DND-41 (cell line): ENCODE measurements at regions not wholly inside any gene's neighbourhood (a gene's known extent, or its start where the extent isn't known, plus 50 kb on each side); places are given as distances from the start of the nearest gene placed in this dataset.

ENCODE experiments used
- EZH2 ChIP-seq: IDR thresholded peaks from 3 replicates; pipeline ENCODE4 v1.6.1; 2012; ENCODE audit warnings: borderline replicate concordance, low read depth, mild to moderate bottlenecking, moderate library complexity, low read length, inconsistent platforms; ENCODE audit not compliant: severe bottlenecking
- TF ChIP-seq, protein P1 (sequence below): IDR thresholded peaks from 2 replicates; pipeline ENCODE4 v1.5.1; 2012; ENCODE audit warnings: borderline replicate concordance, low read length, moderate library complexity, mild to moderate bottlenecking; ENCODE audit not compliant: poor library complexity, severe bottlenecking; ENCODE audit errors: extremely low read depth

DNA sequence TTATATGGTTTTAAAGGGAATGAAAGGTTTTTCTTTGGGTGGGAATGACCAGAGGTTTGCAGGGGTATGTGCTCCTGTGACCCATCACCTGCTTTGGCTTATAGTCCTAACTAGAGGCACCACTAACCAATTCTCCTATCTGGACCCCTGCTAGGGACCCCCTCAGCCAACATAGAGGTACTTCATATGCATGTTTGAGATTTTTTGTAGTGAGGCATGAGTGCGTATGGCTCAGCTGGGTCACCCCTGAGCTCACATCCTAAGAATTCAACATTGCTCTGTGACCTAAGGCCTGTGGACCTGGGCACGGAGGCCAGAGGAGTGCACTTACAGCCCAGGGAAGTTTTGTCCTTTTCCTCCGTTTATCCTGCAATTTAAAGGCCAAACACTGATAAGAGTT lies 68.4 kb upstream of the EEF1E1 start:
- TF ChIP-seq, protein P1, sequence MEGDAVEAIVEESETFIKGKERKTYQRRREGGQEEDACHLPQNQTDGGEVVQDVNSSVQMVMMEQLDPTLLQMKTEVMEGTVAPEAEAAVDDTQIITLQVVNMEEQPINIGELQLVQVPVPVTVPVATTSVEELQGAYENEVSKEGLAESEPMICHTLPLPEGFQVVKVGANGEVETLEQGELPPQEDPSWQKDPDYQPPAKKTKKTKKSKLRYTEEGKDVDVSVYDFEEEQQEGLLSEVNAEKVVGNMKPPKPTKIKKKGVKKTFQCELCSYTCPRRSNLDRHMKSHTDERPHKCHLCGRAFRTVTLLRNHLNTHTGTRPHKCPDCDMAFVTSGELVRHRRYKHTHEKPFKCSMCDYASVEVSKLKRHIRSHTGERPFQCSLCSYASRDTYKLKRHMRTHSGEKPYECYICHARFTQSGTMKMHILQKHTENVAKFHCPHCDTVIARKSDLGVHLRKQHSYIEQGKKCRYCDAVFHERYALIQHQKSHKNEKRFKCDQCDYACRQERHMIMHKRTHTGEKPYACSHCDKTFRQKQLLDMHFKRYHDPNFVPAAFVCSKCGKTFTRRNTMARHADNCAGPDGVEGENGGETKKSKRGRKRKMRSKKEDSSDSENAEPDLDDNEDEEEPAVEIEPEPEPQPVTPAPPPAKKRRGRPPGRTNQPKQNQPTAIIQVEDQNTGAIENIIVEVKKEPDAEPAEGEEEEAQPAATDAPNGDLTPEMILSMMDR: no peak
- no peak for TF ChIP-seq EZH2
